ENCODE measurements at regions not wholly inside any gene's neighbourhood (a gene's known extent, or its start where the extent isn't known, plus 50 kb on each side); places are given as distances from the start of the nearest gene placed in this dataset.

DNA sequence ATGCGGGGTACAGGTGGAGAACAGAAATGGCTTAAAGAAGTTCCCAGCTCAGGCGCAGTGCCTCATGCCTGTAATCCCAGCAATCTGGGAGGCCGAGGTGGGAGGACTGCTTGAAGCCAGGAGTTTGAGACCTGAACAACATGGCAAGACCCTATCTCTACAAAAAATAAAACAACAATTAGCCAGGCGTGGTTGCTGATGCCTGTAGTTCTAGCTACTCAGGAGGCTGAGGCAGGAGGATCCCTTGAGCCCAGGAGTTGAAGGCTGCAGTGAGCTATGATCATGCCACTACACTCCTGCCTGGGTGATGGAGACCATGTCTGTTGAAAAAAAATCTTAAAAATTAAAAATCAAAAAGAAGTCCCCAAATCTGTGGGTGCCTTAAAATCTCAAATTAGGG is 228.3 kb upstream of the WSB1 start:
- FAIRE-seq (no peak), DNase-seq (ENCODE audit: low read depth) (no peak)
- no peak overlapping the region for H3K4me3 ChIP-seq (ENCODE audit: low read depth, low read length)
- H3K27me3 ChIP-seq (ENCODE audit: control insufficient read depth, insufficient read depth, low read length), result no peaks in the 10 kb centered on the region
- TF ChIP-seq, protein P1, sequence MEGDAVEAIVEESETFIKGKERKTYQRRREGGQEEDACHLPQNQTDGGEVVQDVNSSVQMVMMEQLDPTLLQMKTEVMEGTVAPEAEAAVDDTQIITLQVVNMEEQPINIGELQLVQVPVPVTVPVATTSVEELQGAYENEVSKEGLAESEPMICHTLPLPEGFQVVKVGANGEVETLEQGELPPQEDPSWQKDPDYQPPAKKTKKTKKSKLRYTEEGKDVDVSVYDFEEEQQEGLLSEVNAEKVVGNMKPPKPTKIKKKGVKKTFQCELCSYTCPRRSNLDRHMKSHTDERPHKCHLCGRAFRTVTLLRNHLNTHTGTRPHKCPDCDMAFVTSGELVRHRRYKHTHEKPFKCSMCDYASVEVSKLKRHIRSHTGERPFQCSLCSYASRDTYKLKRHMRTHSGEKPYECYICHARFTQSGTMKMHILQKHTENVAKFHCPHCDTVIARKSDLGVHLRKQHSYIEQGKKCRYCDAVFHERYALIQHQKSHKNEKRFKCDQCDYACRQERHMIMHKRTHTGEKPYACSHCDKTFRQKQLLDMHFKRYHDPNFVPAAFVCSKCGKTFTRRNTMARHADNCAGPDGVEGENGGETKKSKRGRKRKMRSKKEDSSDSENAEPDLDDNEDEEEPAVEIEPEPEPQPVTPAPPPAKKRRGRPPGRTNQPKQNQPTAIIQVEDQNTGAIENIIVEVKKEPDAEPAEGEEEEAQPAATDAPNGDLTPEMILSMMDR (IDR thresholded peaks at IDR 0.05; ENCODE audit: insufficient read depth, low read length, severe bottlenecking), result no peak
- no peaks in the 10 kb centered on the region for H3K36me3 ChIP-seq (ENCODE audit: control insufficient read depth, insufficient read depth, low read length)

DNA sequence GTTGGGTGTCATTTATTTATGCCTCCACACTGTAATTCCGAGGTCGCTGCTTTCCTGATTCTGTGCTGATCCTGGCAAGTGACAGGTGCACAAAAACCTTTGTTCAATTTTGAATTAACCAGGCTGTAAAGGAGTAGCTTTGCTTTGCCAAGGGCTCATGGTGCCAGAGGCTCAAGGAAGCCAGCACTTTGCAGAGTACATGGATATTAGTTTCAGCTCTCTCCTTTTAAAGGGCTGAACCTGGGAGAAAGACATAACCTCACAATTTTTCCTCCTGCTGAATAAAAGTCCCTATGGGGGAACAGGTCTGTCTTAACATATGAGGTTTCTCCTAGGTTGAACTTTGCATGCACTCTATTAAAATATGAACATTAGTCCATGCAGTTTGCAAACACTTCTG is 227.6 kb upstream of the WSB1 start:
- TF ChIP-seq, protein P1 (IDR thresholded peaks at IDR 0.05; ENCODE audit: insufficient read depth, low read length, severe bottlenecking), result no peak
- no peaks in the 10 kb centered on the region for H3K36me3 ChIP-seq (ENCODE audit: control insufficient read depth, insufficient read depth, low read length)

DNA sequence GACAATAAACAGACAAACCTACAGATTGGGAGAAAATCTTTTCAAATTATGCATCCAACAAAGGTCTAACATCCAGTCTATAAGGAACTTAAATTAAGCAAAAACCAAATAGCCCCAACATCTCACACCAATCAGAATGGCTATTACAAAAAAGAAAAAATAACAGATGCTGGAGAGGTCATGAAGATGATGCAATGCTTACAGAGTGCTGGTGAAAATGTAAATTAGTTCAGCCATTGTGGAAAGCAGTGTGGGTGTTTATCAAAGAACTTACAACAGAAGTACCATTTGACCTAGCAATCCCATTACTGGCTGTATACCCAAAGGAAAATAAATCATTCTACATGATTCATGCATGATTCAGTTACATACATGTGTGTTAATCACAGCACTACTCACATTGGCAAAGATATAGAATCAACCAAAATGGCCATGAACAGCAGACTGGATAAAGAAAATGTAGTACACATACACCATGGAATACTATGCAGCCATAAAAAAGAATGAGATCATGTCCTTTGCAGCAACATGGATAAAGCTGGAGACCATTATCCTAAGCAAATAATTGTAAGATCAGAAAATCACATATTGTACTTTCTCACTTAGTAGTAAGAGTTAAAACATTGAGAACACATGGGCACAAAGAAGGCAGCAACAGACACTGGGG is 223.9 kb upstream of the WSB1 start:
- no peak for FAIRE-seq
- peak; percentile 22 for DNase-seq (ENCODE audit: low read depth)
- no peak overlapping the region for H3K4me3 ChIP-seq (ENCODE audit: low read depth, low read length)
- TF ChIP-seq, protein P1 (IDR thresholded peaks at IDR 0.05; ENCODE audit: insufficient read depth, low read length, severe bottlenecking), result no peak
- no peaks in the 10 kb centered on the region for H3K36me3 ChIP-seq (ENCODE audit: control insufficient read depth, insufficient read depth, low read length)
- no peaks in the 10 kb centered on the region for H3K27me3 ChIP-seq (ENCODE audit: control insufficient read depth, insufficient read depth, low read length)

More for the DNA sequence above, 227.6 kb upstream of the WSB1 start:
- FAIRE-seq (no peak), DNase-seq (ENCODE audit: low read depth) (no peak)
- H3K27me3 ChIP-seq (ENCODE audit: control insufficient read depth, insufficient read depth, low read length), result no peaks in the 10 kb centered on the region
- no peak overlapping the region for H3K4me3 ChIP-seq (ENCODE audit: low read depth, low read length)

DNA sequence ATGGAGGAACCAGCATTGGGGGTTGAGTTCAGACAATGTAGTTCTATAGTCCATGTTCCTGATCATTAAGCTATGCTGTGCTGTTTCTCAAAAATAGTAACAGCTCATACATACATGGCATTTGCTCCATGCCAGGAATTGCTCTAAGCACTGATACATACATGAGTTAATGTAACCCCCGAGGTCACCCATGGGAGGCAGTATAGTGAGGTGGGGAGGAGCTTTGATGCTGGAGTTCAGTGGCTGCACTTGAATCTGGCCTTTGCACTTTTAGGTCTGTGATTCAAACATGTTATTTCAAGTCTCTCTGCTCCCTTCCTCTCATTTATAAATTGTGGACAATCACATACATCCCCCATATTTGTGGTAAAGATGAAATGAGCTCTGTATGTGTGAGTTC is 223.1 kb upstream of the WSB1 start:
- H3K4me3 ChIP-seq (ENCODE audit: low read depth, low read length), result no peak overlapping the region
- TF ChIP-seq, protein P1 (IDR thresholded peaks at IDR 0.05; ENCODE audit: insufficient read depth, low read length, severe bottlenecking), result no peak
- no peaks in the 10 kb centered on the region for H3K27me3 ChIP-seq (ENCODE audit: control insufficient read depth, insufficient read depth, low read length)
- DNase-seq (ENCODE audit: low read depth) (no peak), FAIRE-seq (no peak)
- H3K36me3 ChIP-seq (ENCODE audit: control insufficient read depth, insufficient read depth, low read length), result no peaks in the 10 kb centered on the region

DNA sequence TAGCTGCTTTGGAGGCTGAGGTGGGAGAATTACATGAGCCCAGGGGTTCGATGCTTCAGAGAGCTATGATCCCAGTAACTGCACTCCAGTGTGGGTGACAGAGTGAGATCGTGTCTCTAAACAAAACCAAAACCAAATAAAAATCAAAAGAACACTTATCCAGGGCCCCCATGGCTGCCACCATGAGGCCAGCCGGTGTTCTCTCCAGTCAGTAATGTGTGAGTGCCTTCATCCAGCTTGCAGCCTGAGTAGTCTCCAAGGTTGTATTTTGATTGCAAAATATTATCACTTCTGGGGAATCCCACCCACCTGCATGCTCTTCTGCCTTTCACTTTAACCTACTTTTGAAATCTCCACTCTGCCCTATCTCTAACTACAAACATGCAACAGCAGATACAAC is 221.0 kb upstream of the WSB1 start:
- no peak for FAIRE-seq
- Histone ChIP-seq H3K36me3 (ENCODE audit: control insufficient read depth, insufficient read depth, low read length) (no peaks in the 10 kb centered on the region), H3K4me3 (ENCODE audit: low read depth, low read length) (no peak overlapping the region), H3K27me3 (ENCODE audit: control insufficient read depth, insufficient read depth, low read length) (no peaks in the 10 kb centered on the region)
- TF ChIP-seq, protein P1 (IDR thresholded peaks at IDR 0.05; ENCODE audit: insufficient read depth, low read length, severe bottlenecking), result no peak
- DNase-seq (ENCODE audit: low read depth), result no peak

DNA sequence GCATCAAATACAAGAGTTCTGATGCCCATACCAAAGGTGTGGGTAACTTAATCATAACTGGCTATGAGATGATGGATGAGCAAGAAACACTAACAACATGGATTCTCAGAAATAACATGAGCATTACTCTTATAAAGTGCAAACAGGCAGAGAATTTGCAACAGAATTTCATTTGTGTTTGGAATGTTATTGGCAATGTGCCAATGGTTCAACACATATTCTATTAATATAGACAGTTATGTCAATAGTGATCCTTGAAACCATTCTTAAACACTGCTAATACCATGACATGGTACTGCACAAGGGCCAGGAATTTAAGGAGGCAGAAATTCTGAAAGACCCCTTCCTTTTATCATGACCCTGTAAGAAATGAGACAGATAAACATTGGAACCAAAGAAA is 217.1 kb upstream of the WSB1 start:
- DNase-seq (ENCODE audit: low read depth) (no peak), FAIRE-seq (no peak)
- Histone ChIP-seq H3K4me3 (ENCODE audit: low read depth, low read length) (no peak overlapping the region), H3K27me3 (ENCODE audit: control insufficient read depth, insufficient read depth, low read length) (no peaks in the 10 kb centered on the region), H3K36me3 (ENCODE audit: control insufficient read depth, insufficient read depth, low read length) (no peaks in the 10 kb centered on the region)
- TF ChIP-seq, protein P1 (IDR thresholded peaks at IDR 0.05; ENCODE audit: insufficient read depth, low read length, severe bottlenecking), result no peak

Data from bronchial epithelial cell (primary cell).